ENCODE measurements at regions not wholly inside any gene's neighbourhood (a gene's known extent, or its start where the extent isn't known, plus 50 kb on each side); places are given as distances from the start of the nearest gene placed in this dataset.
A peak's percentile ranks its signal among the peaks of the same experiment; 100 is the strongest.

DNA sequence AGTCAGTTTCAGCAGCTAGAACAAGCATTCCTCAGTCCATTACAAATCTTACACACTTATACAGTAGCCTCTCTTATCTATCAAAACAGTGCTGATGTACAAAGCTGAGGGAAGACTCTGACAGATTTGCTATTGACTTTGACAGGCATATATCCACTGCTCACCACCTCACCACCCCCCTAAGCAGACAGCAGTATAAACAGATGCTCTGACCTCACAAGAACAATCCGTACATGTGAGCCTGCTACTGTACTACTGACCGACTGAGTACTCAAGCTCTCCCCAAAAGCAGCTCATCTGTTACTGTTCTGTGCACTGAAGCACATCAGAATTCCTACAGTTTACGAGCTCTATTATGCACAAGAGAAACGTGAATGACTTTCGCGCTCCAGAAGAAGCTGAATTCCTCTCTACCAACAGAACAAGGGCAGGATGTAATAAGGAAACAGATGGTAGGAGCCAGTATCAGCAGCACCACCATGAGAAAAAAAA is 95.6 kb upstream of the PDE1A start:
- Histone ChIP-seq H3K4me2 (no peak overlapping the region), H2AFZ (no peak overlapping the region), H3K4me1 (ENCODE audit: insufficient read depth) (no peaks in the 10 kb centered on the region), H3K79me2 (replicated peaks; ENCODE audit: insufficient read depth) (no peaks in the 10 kb centered on the region), H3K4me3 (no peak overlapping the region), H3K27me3 (ENCODE audit: insufficient read depth) (no peaks in the 10 kb centered on the region), H3F3A (replicated peaks; ENCODE audit: low read depth) (no peaks in the 10 kb centered on the region), H4K20me1 (replicated peaks; ENCODE audit: insufficient read depth) (no peaks in the 10 kb centered on the region), H3K27ac (ENCODE audit: low read depth) (no peak overlapping the region), H3K36me3 (ENCODE audit: insufficient read depth) (no peaks in the 10 kb centered on the region), H3K9me2 (ENCODE audit: insufficient read depth) (0 out of 2 replicates have a peak, but pooled peaks cover 3% of the 10 kb centered on the region)
- Mint-ChIP-seq H3K4me1 (no peaks in the 10 kb centered on the region; the same call in 2 of the 3 replicates), H3K9me3 (peaks cover 2% of the 10 kb centered on the region; the same call in 2 of the 3 replicates), H3K36me3 (ENCODE audit: low read depth) (0 out of 3 replicates have a peak, but pooled peaks cover 2% of the 10 kb centered on the region), H3K27ac (no peak overlapping the region), H3K4me3 (no peak overlapping the region), H3K27me3 (ENCODE audit: insufficient read depth, low read depth, poor library complexity) (no peaks in the 10 kb centered on the region)
- TF ChIP-seq, protein P1, sequence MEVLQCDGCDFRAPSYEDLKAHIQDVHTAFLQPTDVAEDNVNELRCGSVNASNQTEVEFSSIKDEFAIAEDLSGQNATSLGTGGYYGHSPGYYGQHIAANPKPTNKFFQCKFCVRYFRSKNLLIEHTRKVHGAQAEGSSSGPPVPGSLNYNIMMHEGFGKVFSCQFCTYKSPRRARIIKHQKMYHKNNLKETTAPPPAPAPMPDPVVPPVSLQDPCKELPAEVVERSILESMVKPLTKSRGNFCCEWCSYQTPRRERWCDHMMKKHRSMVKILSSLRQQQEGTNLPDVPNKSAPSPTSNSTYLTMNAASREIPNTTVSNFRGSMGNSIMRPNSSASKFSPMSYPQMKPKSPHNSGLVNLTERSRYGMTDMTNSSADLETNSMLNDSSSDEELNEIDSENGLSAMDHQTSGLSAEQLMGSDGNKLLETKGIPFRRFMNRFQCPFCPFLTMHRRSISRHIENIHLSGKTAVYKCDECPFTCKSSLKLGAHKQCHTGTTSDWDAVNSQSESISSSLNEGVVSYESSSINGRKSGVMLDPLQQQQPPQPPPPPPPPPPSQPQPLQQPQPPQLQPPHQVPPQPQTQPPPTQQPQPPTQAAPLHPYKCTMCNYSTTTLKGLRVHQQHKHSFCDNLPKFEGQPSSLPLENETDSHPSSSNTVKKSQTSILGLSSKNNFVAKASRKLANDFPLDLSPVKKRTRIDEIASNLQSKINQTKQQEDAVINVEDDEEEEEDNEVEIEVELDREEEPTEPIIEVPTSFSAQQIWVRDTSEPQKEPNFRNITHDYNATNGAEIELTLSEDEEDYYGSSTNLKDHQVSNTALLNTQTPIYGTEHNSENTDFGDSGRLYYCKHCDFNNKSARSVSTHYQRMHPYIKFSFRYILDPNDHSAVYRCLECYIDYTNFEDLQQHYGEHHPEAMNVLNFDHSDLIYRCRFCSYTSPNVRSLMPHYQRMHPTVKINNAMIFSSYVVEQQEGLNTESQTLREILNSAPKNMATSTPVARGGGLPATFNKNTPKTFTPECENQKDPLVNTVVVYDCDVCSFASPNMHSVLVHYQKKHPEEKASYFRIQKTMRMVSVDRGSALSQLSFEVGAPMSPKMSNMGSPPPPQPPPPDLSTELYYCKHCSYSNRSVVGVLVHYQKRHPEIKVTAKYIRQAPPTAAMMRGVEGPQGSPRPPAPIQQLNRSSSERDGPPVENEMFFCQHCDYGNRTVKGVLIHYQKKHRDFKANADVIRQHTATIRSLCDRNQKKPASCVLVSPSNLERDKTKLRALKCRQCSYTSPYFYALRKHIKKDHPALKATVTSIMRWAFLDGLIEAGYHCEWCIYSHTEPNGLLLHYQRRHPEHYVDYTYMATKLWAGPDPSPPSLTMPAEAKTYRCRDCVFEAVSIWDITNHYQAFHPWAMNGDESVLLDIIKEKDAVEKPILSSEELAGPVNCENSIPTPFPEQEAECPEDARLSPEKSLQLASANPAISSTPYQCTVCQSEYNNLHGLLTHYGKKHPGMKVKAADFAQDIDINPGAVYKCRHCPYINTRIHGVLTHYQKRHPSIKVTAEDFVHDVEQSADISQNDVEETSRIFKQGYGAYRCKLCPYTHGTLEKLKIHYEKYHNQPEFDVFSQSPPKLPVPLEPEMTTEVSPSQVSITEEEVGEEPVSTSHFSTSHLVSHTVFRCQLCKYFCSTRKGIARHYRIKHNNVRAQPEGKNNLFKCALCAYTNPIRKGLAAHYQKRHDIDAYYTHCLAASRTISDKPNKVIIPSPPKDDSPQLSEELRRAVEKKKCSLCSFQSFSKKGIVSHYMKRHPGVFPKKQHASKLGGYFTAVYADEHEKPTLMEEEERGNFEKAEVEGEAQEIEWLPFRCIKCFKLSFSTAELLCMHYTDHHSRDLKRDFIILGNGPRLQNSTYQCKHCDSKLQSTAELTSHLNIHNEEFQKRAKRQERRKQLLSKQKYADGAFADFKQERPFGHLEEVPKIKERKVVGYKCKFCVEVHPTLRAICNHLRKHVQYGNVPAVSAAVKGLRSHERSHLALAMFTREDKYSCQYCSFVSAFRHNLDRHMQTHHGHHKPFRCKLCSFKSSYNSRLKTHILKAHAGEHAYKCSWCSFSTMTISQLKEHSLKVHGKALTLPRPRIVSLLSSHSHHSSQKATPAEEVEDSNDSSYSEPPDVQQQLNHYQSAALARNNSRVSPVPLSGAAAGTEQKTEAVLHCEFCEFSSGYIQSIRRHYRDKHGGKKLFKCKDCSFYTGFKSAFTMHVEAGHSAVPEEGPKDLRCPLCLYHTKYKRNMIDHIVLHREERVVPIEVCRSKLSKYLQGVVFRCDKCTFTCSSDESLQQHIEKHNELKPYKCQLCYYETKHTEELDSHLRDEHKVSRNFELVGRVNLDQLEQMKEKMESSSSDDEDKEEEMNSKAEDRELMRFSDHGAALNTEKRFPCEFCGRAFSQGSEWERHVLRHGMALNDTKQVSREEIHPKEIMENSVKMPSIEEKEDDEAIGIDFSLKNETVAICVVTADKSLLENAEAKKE (CRISPR knock-in tag; IDR thresholded peaks at IDR 0.05): no peak
- no peak for TF ChIP-seq POLR2AphosphoS5 (IDR thresholded peaks at IDR 0.05; ENCODE audit: low read depth)
- TF ChIP-seq, protein P2, sequence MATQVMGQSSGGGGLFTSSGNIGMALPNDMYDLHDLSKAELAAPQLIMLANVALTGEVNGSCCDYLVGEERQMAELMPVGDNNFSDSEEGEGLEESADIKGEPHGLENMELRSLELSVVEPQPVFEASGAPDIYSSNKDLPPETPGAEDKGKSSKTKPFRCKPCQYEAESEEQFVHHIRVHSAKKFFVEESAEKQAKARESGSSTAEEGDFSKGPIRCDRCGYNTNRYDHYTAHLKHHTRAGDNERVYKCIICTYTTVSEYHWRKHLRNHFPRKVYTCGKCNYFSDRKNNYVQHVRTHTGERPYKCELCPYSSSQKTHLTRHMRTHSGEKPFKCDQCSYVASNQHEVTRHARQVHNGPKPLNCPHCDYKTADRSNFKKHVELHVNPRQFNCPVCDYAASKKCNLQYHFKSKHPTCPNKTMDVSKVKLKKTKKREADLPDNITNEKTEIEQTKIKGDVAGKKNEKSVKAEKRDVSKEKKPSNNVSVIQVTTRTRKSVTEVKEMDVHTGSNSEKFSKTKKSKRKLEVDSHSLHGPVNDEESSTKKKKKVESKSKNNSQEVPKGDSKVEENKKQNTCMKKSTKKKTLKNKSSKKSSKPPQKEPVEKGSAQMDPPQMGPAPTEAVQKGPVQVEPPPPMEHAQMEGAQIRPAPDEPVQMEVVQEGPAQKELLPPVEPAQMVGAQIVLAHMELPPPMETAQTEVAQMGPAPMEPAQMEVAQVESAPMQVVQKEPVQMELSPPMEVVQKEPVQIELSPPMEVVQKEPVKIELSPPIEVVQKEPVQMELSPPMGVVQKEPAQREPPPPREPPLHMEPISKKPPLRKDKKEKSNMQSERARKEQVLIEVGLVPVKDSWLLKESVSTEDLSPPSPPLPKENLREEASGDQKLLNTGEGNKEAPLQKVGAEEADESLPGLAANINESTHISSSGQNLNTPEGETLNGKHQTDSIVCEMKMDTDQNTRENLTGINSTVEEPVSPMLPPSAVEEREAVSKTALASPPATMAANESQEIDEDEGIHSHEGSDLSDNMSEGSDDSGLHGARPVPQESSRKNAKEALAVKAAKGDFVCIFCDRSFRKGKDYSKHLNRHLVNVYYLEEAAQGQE (IDR thresholded peaks at IDR 0.05; ENCODE audit: unreplicated experiment): no peak
- no peak for TF ChIP-seq JUNB (IDR thresholded peaks at IDR 0.05; ENCODE audit: unreplicated experiment)
- TF ChIP-seq EZH2phosphoT487 (IDR thresholded peaks at IDR 0.05; ENCODE audit: unreplicated experiment): no peak
- TF ChIP-seq NANOG (IDR thresholded peaks at IDR 0.05; ENCODE audit: borderline replicate concordance): no peak
- TF ChIP-seq, protein P3, sequence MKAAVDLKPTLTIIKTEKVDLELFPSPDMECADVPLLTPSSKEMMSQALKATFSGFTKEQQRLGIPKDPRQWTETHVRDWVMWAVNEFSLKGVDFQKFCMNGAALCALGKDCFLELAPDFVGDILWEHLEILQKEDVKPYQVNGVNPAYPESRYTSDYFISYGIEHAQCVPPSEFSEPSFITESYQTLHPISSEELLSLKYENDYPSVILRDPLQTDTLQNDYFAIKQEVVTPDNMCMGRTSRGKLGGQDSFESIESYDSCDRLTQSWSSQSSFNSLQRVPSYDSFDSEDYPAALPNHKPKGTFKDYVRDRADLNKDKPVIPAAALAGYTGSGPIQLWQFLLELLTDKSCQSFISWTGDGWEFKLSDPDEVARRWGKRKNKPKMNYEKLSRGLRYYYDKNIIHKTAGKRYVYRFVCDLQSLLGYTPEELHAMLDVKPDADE (IDR thresholded peaks at IDR 0.05): no peak
- TF ChIP-seq CREB1 (CRISPR knock-in tag; IDR thresholded peaks at IDR 0.05; ENCODE audit: low read depth): no peak
- TF ChIP-seq, protein P4, sequence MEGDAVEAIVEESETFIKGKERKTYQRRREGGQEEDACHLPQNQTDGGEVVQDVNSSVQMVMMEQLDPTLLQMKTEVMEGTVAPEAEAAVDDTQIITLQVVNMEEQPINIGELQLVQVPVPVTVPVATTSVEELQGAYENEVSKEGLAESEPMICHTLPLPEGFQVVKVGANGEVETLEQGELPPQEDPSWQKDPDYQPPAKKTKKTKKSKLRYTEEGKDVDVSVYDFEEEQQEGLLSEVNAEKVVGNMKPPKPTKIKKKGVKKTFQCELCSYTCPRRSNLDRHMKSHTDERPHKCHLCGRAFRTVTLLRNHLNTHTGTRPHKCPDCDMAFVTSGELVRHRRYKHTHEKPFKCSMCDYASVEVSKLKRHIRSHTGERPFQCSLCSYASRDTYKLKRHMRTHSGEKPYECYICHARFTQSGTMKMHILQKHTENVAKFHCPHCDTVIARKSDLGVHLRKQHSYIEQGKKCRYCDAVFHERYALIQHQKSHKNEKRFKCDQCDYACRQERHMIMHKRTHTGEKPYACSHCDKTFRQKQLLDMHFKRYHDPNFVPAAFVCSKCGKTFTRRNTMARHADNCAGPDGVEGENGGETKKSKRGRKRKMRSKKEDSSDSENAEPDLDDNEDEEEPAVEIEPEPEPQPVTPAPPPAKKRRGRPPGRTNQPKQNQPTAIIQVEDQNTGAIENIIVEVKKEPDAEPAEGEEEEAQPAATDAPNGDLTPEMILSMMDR (conservative IDR thresholded peaks at IDR 0.05; ENCODE audit: low read depth in 2 of 2): no peak
- no peak for TF ChIP-seq ZNF331 (CRISPR knock-in tag; IDR thresholded peaks at IDR 0.05; ENCODE audit: low read depth)
- no peak for TF ChIP-seq EZH2 (IDR thresholded peaks at IDR 0.05; ENCODE audit: low read depth, unreplicated experiment)
- TF ChIP-seq STAT1 (IDR thresholded peaks at IDR 0.05; ENCODE audit: unreplicated experiment): no peak
- TF ChIP-seq ZNF114 (CRISPR knock-in tag; IDR thresholded peaks at IDR 0.05): no peak
- DNase-seq (ENCODE audit: low spot score) (no peak), ATAC-seq (peak; percentile 48; the same call in 1 of the 3 replicates)
